NCI-H226 (cell line): ENCODE measurements at regions not wholly inside any gene's neighbourhood (a gene's known extent, or its start where the extent isn't known, plus 50 kb on each side); places are given as distances from the start of the nearest gene placed in this dataset.
A peak's percentile ranks its signal among the peaks of the same experiment; 100 is the strongest.

ENCODE experiments used
- DNase-seq: peaks from one replicate; pipeline ENCODE4 v3.0.0-alpha.2; 2015

- DNase-seq: no peak
These were observed 346.9 kb upstream of the ROBO1 start for GRCh38 chr3:80114694-80115093.

DNA sequence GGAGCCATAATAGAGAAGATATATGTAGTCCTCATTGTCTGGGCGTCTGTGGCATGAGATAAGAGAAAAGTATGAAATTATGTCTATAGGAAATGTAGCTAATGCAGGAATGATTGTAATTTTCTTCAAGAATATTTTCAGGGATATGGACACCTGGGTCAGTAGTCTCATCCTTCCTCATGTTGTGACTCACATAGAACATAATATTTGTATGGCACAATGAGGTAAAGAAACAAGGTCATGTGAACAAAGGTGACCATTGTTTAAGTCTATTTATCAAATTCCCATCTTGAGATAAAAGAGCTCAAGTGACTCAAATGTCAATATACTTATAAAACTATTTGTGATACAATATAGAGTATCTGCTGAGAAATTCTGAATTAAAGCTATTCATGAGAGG lies 345.5 kb upstream of the ROBO1 start:
- DNase-seq: no peak

- no peak for DNase-seq
These were observed 331.8 kb upstream of the ROBO1 start for GRCh38 chr3:80099559-80100066.

DNA sequence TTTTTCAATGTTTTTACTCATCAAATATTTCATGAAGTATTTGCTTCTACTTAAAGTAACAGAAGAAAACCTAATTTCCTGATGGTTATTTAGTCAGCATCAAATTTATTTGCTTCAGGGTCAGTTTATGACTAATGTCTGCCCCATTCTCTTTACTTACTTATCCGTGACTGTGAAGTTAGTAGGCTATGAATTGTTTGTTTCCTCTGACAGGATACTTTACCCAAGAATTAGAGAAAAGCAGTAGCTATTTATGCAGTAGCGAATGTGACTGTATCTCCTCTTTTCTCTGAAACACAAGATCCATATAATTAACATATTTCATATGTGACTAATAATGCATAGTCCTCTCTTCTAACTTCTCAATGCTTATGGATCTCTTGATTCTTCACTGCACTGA lies 329.9 kb upstream of the ROBO1 start:
- DNase-seq: no peak

DNA sequence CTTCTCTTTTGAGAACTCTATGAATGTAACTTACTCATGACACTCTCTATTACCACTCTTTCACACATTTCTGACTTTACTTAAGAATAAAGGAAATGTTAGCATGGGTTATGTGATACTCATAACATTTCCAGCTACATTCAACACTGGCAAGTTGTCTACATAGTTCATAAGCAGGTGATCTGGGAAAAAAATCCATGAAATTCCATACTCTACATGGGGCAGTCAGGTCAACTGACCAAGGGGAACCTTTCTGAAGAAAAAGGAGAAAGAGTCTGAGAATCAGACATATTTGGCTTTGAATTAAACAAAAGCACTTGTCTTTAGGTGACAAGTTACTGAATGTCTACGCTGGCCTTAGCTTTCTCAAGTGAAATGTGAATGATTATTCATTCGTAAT lies 329.1 kb upstream of the ROBO1 start:
- no peak for DNase-seq

DNA sequence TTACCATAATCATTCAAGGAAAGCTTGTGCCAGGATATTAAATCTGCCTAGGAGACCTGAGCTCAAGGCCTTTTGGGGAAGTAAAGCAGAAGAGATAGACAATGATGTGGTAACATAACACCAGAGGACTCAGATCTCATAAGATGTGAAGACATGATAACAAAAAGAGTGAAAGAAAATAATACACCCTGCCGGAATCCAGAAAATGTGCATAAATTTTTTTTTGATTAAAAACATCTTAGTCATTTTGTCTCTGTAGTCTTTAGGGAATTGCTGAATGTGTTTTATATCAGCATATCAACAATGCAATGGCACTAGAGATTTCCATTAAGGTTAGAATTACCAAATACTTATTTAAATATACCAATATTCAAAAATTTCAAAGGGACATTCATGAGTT lies 326.8 kb upstream of the ROBO1 start:
- no peak for DNase-seq

- DNase-seq: peak; percentile 66
These were observed 320.0 kb upstream of the ROBO1 start for GRCh38 chr3:80087767-80088166.

GRCh38 chr3:80086426-80086825 lies 318.6 kb upstream of the ROBO1 start:
- DNase-seq: no peak

- no peak for DNase-seq
These were observed 312.1 kb upstream of the ROBO1 start for GRCh38 chr3:80079886-80080285.

GRCh38 chr3:80068459-80068858 lies 300.7 kb upstream of the ROBO1 start:
- no peak for DNase-seq

DNA sequence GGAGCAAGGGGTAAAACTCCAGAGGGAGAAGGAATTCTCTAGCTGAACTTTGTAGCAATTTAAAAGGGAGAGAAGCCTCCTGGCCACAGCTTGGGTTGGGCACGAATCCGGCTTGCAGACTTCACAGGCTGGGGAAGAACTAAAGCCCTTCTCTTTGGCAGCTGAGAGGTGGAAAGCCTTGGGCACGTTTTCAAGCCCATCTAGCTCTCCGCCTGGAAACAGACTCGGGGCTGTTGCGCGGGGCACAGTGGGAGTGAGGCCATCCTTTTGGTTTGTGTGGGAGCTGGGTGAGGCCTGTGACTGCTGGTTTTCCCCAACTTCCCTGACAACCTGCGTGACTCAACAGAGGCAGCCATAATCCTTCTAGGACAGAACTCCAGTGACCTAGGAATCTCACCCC lies 295.7 kb upstream of the ROBO1 start:
- DNase-seq: no peak

DNA sequence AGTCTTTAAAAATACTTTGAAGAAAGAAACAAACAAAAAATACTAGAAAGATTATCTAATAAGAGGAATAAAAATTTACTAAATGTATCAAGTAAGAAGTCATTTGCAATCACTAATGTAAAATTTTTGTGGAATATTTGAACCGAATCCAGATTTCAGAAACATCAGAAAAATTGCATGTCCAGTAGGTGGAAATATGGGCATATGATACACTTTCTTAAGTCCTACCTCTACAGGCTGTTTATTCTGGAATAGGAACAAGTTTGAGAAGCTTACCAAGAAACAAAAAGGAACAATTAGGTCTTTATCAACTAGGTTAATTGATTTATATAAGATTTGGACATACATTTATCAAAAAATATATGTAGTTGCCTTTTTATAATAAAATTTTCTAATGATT lies 292.9 kb upstream of the ROBO1 start:
- DNase-seq: no peak

- DNase-seq: no peak
These were observed 287.5 kb upstream of the ROBO1 start for GRCh38 chr3:80055306-80055705.

- DNase-seq: no peak
These were observed 284.5 kb upstream of the ROBO1 start for GRCh38 chr3:80052271-80052670.

GRCh38 chr3:80051602-80051962 lies 283.8 kb upstream of the ROBO1 start:
- DNase-seq: no peak

DNA sequence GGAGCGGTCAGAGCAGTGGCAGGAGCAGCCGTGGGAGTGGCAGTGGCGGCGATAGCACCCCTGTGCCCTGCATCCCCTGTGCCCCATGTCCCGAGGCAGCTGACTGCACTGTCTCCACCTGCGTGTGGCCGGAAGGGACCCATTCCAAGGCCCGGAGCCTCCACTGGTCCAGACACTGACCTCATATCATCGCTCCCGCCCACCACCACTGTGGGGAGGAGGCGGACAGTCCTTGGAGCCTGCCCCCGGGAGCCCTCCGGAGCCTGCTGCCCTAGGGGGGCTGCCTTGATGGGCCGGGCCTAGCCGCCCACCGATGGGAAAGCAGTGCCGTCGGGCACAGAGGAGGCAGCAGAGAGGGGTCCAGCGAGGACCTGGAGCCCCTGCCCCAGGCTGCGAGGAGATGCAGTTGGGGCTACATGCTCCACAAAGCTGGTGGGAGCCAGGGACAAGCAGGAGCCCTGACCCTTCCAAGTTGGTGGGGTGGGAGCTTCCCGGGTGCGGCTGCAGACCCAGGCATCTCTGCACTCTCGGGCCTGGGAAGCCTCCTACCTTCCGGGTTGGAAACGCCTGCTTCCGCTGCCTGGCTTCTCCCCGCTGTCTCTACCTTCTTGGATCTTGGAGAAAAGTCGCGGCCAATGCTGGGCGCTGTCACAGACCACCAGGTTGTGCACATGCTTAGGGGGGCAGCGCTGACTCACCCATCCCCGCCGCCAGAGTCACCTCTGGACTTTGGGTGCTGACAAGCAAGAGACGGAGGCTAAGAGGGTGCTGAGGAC lies 283.2 kb upstream of the ROBO1 start:
- DNase-seq: no peak

DNA sequence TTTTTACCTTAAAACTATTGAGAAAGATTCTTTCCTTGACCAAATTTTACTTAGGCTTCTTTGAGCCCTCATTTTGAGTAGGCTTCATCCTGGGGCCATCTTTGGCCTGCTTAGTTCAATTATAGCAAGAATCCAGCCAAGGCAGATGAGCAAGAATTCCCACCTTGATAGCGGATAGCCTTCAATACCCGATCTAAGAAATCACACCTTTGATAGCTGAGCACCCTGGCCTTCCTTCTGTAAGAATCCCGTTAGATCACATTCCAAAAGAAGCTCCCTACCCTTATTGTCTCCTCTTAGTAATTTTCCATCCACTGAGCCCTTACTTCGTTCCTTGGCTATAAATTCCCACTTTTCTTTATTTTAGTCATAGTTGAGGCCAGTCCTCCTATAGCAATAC lies 275.4 kb upstream of the ROBO1 start:
- no peak for DNase-seq

GRCh38 chr3:80040067-80040466 lies 272.3 kb upstream of the ROBO1 start:
- no peak for DNase-seq

- no peak for DNase-seq
These were observed 268.4 kb upstream of the ROBO1 start for GRCh38 chr3:80036176-80036575.

GRCh38 chr3:80035021-80035420 lies 267.2 kb upstream of the ROBO1 start:
- no peak for DNase-seq

- DNase-seq: no peak
These were observed 255.2 kb upstream of the ROBO1 start for GRCh38 chr3:80023010-80023409.

- DNase-seq: no peak
These were observed 250.6 kb upstream of the ROBO1 start for GRCh38 chr3:80018375-80018774.

DNA sequence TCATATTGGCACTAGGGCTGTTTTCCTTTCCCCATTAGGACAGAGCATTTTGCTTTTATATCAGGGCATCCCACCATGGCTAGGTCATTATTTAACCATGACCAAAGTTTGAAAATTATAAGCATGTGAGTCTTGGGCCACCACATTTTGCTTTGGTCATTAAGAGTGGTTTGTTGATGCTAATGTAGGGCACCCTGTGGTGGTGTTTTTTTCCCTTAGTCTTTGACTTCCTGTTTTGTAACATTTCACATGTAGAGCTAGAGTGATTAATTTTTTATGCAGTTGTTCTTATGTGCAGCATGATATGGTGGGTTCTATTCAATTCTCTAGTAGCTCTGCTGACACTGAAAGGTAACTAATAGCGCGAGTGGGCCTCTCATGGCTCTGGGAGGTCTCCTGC lies 249.6 kb upstream of the ROBO1 start:
- DNase-seq: no peak

DNA sequence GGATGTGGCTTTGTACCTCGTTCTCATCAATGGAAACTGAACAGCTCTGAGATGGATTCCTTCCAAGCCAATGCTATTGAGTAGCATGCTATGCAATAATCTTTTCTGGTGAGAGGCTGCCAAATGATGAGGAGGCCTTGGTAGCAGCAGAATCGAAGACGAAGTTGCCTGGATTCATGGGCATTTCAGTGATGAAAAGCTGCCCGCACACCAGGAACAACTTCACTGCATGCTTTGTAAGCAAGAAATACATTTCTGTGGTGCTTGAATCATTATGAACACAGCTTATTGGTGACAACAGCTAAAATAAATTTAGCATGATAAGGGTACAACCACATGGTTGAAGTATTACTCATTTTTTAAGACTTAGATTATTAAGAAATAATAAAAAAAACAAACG lies 246.8 kb upstream of the ROBO1 start:
- no peak for DNase-seq

DNA sequence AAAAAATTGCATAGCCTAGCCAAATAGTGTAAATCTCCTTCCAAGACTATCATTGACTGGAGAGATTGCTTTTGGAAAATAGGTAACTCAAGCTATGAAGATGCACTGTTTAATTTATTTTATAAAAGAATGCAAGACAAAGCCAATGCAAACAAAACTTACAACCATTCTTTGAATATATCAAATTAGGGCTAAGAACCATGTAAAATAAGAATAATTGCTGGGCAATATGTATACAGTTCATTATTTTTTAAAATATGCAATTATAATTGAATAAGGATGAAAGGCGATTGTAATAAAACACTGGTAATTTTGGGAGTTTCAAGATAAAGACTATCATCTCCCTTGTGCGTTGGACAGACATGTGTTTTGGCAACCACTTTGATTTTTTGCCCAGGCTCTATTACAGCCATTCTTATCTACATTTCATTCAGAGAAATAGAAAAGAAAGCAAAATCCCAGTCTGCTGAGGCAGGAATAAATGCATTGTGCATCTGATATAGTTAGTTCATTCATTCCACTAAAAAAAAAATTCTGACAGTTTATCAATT lies 242.3 kb upstream of the ROBO1 start:
- DNase-seq: no peak
